ENCODE measurements at regions not wholly inside any gene's neighbourhood (a gene's known extent, or its start where the extent isn't known, plus 50 kb on each side); places are given as distances from the start of the nearest gene placed in this dataset.

- H3K9me3 ChIP-seq = no peaks in the 10 kb centered on the region
- TF ChIP-seq POLR2A (IDR thresholded peaks at IDR 0.05) = no peak
- no peak for TF ChIP-seq CTCF (IDR thresholded peaks at IDR 0.05 in 8 of 11, conservative IDR thresholded peaks at IDR 0.05 in 3 of 11)
- no peak for TF ChIP-seq POLR2AphosphoS5 (IDR thresholded peaks at IDR 0.05)
Measured at GRCh38 chr12:53810950-53811349, 59.2 kb upstream of the CISTR start.

GRCh38 chr12:53811606-53812005 is 59.8 kb upstream of the CISTR start:
- no peaks in the 10 kb centered on the region for H3K9me3 ChIP-seq
- H3K27me3 ChIP-seq (replicated peaks in 1 of 7) = peaks cover 0 to 63% (median 0%) of the 10 kb centered on the region in 7 donors
- H3K27ac ChIP-seq = no peak overlapping the region
- TF ChIP-seq POLR2A (IDR thresholded peaks at IDR 0.05) (no peak), CTCF (IDR thresholded peaks at IDR 0.05 in 8 of 11, conservative IDR thresholded peaks at IDR 0.05 in 3 of 11) (no peak), POLR2AphosphoS5 (IDR thresholded peaks at IDR 0.05) (no peak)
- intact Hi-C loops (cut with DNase I; ENCODE audit: low total_unique reads) = no loop called here
- H3K4me3 ChIP-seq = no peak overlapping the region
- H3K4me1 ChIP-seq = no peaks in the 10 kb centered on the region
- no peaks in the 10 kb centered on the region for H3K36me3 ChIP-seq
- no peak for DNase-seq
- WGBS, 5 donors = 69 to 75% (median 72%) methylated on average over 8 of the region's 8 CpGs

More at GRCh38 chr12:53810950-53811349, 59.2 kb upstream of the CISTR start:
- WGBS, 5 donors = 79 to 91% (median 86%) methylated on average over 1 of the region's 1 CpG
- no peak for DNase-seq
- intact Hi-C loops (cut with DNase I; ENCODE audit: low total_unique reads) = no loop called here
- H3K27ac ChIP-seq = no peak overlapping the region
- H3K4me3 ChIP-seq = no peak overlapping the region
- peaks cover 0 to 63% (median 0%) of the 10 kb centered on the region in 7 donors for H3K27me3 ChIP-seq (replicated peaks in 1 of 7)
- H3K36me3 ChIP-seq = no peaks in the 10 kb centered on the region
- H3K4me1 ChIP-seq = no peaks in the 10 kb centered on the region

- Histone ChIP-seq H3K27me3 (replicated peaks in 1 of 7) (peaks cover 0 to 86% (median 10%) of the 10 kb centered on the region in 7 donors), H3K9me3 (no peaks in the 10 kb centered on the region), H3K27ac (no peak overlapping the region), H3K4me3 (no peak overlapping the region), H3K4me1 (no peaks in the 10 kb centered on the region), H3K36me3 (no peaks in the 10 kb centered on the region)
- TF ChIP-seq POLR2A (IDR thresholded peaks at IDR 0.05) = no peak
- no peak for TF ChIP-seq POLR2AphosphoS5 (IDR thresholded peaks at IDR 0.05)
- no peak for TF ChIP-seq CTCF (IDR thresholded peaks at IDR 0.05 in 8 of 11, conservative IDR thresholded peaks at IDR 0.05 in 3 of 11)
- WGBS, 5 donors = 74 to 84% (median 84%) methylated on average over 4 of the region's 4 CpGs
- intact Hi-C loops (cut with DNase I; ENCODE audit: low total_unique reads) = no loop called here
- no peak for DNase-seq
Measured at GRCh38 chr12:53816360-53817020, 64.7 kb upstream of the CISTR start.

- no peaks in the 10 kb centered on the region for H3K4me1 ChIP-seq
- no peak for DNase-seq
- H3K27me3 ChIP-seq (replicated peaks in 1 of 7) = peaks cover 0 to 82% (median 10%) of the 10 kb centered on the region in 7 donors
- no peak for TF ChIP-seq CTCF (IDR thresholded peaks at IDR 0.05 in 8 of 11, conservative IDR thresholded peaks at IDR 0.05 in 3 of 11)
- TF ChIP-seq POLR2AphosphoS5 (IDR thresholded peaks at IDR 0.05) = no peak
- no peak for TF ChIP-seq POLR2A (IDR thresholded peaks at IDR 0.05)
- H3K4me3 ChIP-seq = no peak overlapping the region
- H3K9me3 ChIP-seq = no peaks in the 10 kb centered on the region
- H3K27ac ChIP-seq = no peak overlapping the region
- H3K36me3 ChIP-seq = no peaks in the 10 kb centered on the region
- intact Hi-C loops (cut with DNase I; ENCODE audit: low total_unique reads) = no loop called here
Measured at GRCh38 chr12:53817021-53817389, 65.2 kb upstream of the CISTR start.

All from spleen (tissue), 11 donors.